ENCODE measurements at regions not wholly inside any gene's neighbourhood (a gene's known extent, or its start where the extent isn't known, plus 50 kb on each side); places are given as distances from the start of the nearest gene placed in this dataset.

GRCh38 chr1:198893763-198894444, 255.1 kb downstream of the PTPRC start:
- Histone ChIP-seq H3K9me3 (no peaks in the 10 kb centered on the region), H3K4me3 (replicated peaks in 1 of 3) (no peak overlapping the region), H3K4me1 (peaks cover 0 to 7% of the 10 kb centered on the region in 2 donors), H3K27me3 (no peaks in the 10 kb centered on the region), H3K27ac (no peak overlapping the region), H3K36me3 (no peaks in the 10 kb centered on the region)
- intact Hi-C loops (cut with DNase I) = no loop called here
- TF ChIP-seq, protein P1, sequence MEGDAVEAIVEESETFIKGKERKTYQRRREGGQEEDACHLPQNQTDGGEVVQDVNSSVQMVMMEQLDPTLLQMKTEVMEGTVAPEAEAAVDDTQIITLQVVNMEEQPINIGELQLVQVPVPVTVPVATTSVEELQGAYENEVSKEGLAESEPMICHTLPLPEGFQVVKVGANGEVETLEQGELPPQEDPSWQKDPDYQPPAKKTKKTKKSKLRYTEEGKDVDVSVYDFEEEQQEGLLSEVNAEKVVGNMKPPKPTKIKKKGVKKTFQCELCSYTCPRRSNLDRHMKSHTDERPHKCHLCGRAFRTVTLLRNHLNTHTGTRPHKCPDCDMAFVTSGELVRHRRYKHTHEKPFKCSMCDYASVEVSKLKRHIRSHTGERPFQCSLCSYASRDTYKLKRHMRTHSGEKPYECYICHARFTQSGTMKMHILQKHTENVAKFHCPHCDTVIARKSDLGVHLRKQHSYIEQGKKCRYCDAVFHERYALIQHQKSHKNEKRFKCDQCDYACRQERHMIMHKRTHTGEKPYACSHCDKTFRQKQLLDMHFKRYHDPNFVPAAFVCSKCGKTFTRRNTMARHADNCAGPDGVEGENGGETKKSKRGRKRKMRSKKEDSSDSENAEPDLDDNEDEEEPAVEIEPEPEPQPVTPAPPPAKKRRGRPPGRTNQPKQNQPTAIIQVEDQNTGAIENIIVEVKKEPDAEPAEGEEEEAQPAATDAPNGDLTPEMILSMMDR (IDR thresholded peaks at IDR 0.05) = no peak
- no peak for TF ChIP-seq POLR2A (IDR thresholded peaks at IDR 0.05)
- no peak for DNase-seq
- WGBS, 2 donors = 84 to 86% methylated on average over 4 of the region's 4 CpGs

DNA sequence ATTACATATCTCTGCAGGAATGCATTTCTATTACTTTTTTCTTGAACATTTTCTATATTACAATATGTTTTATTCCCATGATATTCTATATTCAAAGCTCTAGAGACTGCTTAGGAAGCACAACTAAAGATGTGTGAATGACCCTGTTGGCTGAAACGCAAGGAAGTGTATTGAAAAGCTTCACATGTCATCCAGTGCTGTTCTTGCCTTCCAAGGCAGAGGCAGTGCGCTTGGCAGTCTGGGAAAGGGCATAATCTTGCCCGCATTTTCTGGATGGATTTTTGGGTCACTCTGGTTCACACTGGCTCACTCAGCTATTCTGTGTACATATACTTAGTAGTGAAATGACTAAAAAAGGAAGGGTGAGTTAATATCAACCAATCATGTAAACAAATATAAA, 262.4 kb downstream of the PTPRC start:
- intact Hi-C loops (cut with DNase I) = no loop called here
- WGBS, 2 donors = 80 to 92% methylated on average over 3 of the region's 3 CpGs

GRCh38 chr1:198902655-198903054, 263.8 kb downstream of the PTPRC start:
- no peak for TF ChIP-seq POLR2A (IDR thresholded peaks at IDR 0.05)
- TF ChIP-seq, protein P1 (IDR thresholded peaks at IDR 0.05) = no peak
- Histone ChIP-seq H3K27ac (no peak overlapping the region), H3K4me1 (peaks cover 0 to 3% of the 10 kb centered on the region in 2 donors), H3K9me3 (no peaks in the 10 kb centered on the region), H3K36me3 (no peaks in the 10 kb centered on the region), H3K4me3 (replicated peaks in 1 of 3) (no peak overlapping the region), H3K27me3 (no peaks in the 10 kb centered on the region)
- intact Hi-C loops (cut with DNase I) = no loop called here
- no peak for DNase-seq
- 93 to 94% methylated on average over 5 of the region's 5 CpGs for WGBS, 2 donors

More for the DNA sequence above, 262.4 kb downstream of the PTPRC start:
- DNase-seq = no peak
- peaks cover 0 to 3% of the 10 kb centered on the region in 2 donors for H3K4me1 ChIP-seq
- TF ChIP-seq POLR2A (IDR thresholded peaks at IDR 0.05) = no peak
- TF ChIP-seq, protein P1 (IDR thresholded peaks at IDR 0.05) = no peak
- no peak overlapping the region for H3K4me3 ChIP-seq (replicated peaks in 1 of 3)
- no peaks in the 10 kb centered on the region for H3K36me3 ChIP-seq
- no peaks in the 10 kb centered on the region for H3K27me3 ChIP-seq
- no peaks in the 10 kb centered on the region for H3K9me3 ChIP-seq
- H3K27ac ChIP-seq = no peak overlapping the region

- intact Hi-C loops (cut with DNase I) = no loop called here
- no peak overlapping the region for H3K27ac ChIP-seq
These were observed 264.4 kb downstream of the PTPRC start for GRCh38 chr1:198903203-198903602.

DNA sequence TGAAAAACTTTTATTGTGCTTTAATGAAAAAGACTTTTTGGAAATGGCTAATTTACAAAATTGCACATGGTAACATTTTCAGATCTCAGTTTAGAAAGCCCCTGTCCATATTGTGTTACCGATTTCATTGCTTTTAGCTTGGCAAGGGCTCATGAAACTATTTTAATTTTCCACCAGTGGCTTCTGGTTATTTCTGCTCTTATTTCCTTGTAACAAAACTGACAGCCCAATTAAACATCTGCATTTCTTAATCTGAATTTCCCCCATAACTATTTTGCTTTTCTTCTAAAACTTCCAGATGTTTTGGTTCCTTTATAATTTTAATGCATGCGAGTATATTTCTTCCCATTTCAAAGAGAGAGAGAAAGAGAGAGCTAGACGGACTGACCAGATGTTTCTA, 264.8 kb downstream of the PTPRC start:
- Histone ChIP-seq H3K36me3 (no peaks in the 10 kb centered on the region), H3K4me3 (replicated peaks in 1 of 3) (no peak overlapping the region), H3K27ac (no peak overlapping the region), H3K4me1 (peaks cover 0 to 3% of the 10 kb centered on the region in 2 donors), H3K9me3 (no peaks in the 10 kb centered on the region), H3K27me3 (no peaks in the 10 kb centered on the region)
- TF ChIP-seq, protein P1 (IDR thresholded peaks at IDR 0.05) = no peak
- no peak for TF ChIP-seq POLR2A (IDR thresholded peaks at IDR 0.05)
- whole genome bisulfite sequencing, 2 donors = 85 to 87% methylated on average over 3 of the region's 3 CpGs
- intact Hi-C loops (cut with DNase I) = no loop called here
- no peak for DNase-seq

More at GRCh38 chr1:198903203-198903602, 264.4 kb downstream of the PTPRC start:
- Histone ChIP-seq H3K9me3 (no peaks in the 10 kb centered on the region), H3K27me3 (no peaks in the 10 kb centered on the region), H3K36me3 (no peaks in the 10 kb centered on the region), H3K4me1 (peaks cover 0 to 3% of the 10 kb centered on the region in 2 donors), H3K4me3 (replicated peaks in 1 of 3) (no peak overlapping the region)
- TF ChIP-seq, protein P1 (IDR thresholded peaks at IDR 0.05) = no peak
- TF ChIP-seq POLR2A (IDR thresholded peaks at IDR 0.05) = no peak
- WGBS, 2 donors = 82 to 84% methylated on average over 3 of the region's 3 CpGs
- no peak for DNase-seq

All from thyroid gland (tissue), 4 donors.